Common myeloid progenitor, CD34-positive (primary cell): ENCODE measurements at regions not wholly inside any gene's neighbourhood (a gene's known extent, or its start where the extent isn't known, plus 50 kb on each side); places are given as distances from the start of the nearest gene placed in this dataset.

Experiments used
- CTCF ChIA-PET: fragments of 350-600 bp; sonication (Branson Sonifier 250); formaldehyde crosslinking; loops from one replicate; lab custom pipeline; 2021; ENCODE audit warnings: antibody characterized with exemption; lab: Charles Lee
- POLR2A ChIA-PET: fragments of 350-600 bp; sonication (Branson Sonifier 250); formaldehyde crosslinking; loops from one replicate; lab custom pipeline; 2021; ENCODE audit warnings: antibody characterized with exemption; lab: Charles Lee
- DNase-seq, 3 donors: peaks; one replicate each; pipeline versions ENCODE4 v3.0.0 to v3.0.0-alpha.2; 2013
- H3K27ac ChIP-seq, 2 experiments: 1 replicate in 1 of 2; 2 replicates in 1 of 2; pipeline ENCODE4 v1.7.0; 2013; ENCODE audit warnings: inconsistent platforms in 2 of 2, low read length in 2 of 2, mild to moderate bottlenecking in 2 of 2, low read depth in 1 of 2, moderate library complexity in 1 of 2; ENCODE audit not compliant: severe bottlenecking in 2 of 2, insufficient read depth in 1 of 2, poor library complexity in 1 of 2
- H3K27me3 ChIP-seq, 5 experiments: replicated peaks in 2 of 5; 1 replicate in 3 of 5; 2 replicates in 2 of 5; pipeline versions ENCODE4 v1.6.1 to v1.7.0; 2013; ENCODE audit warnings: low read length in 4 of 5, mild to moderate bottlenecking in 2 of 5, moderate library complexity in 2 of 5, inconsistent platforms in 1 of 5; ENCODE audit not compliant: insufficient read depth in 5 of 5, control insufficient read depth in 4 of 5
- H3K36me3 ChIP-seq, 4 experiments: 1 replicate in 2 of 4; 2 replicates in 2 of 4; pipeline versions ENCODE4 v1.6.1 to v1.7.0; 2013; ENCODE audit warnings: low read length in 3 of 4, control low read depth in 1 of 4, mild to moderate bottlenecking in 1 of 4; ENCODE audit not compliant: control insufficient read depth in 4 of 4, insufficient read depth in 4 of 4
- H3K4me1 ChIP-seq, 4 experiments: 1 replicate in 3 of 4; 2 replicates in 1 of 4; pipeline versions ENCODE4 v1.6.1 to v1.7.1; 2013; ENCODE audit warnings: low read length in 3 of 4, mild to moderate bottlenecking in 3 of 4, control low read depth in 1 of 4, inconsistent platforms in 1 of 4, moderate library complexity in 1 of 4; ENCODE audit not compliant: control insufficient read depth in 4 of 4, insufficient read depth in 4 of 4; ENCODE audit errors: control extremely low read depth in 1 of 4
- H3K4me3 ChIP-seq, 7 experiments: 1 replicate in 4 of 7; 2 replicates in 3 of 7; pipeline versions ENCODE4 v1.5.1 to v1.7.0; 2013; ENCODE audit warnings: mild to moderate bottlenecking in 7 of 7, low read length in 6 of 7, moderate library complexity in 6 of 7, inconsistent platforms in 2 of 7, low read depth in 2 of 7, control low read depth in 1 of 7; ENCODE audit not compliant: insufficient read depth in 4 of 7, control insufficient read depth in 1 of 7; ENCODE audit errors: extremely low read depth in 1 of 7
- H3K9me3 ChIP-seq, 5 experiments: 1 replicate in 4 of 5; 2 replicates in 1 of 5; pipeline versions ENCODE4 v1.6.1 to v1.7.1; 2013; ENCODE audit warnings: low read length in 4 of 5, mild to moderate bottlenecking in 2 of 5, inconsistent platforms in 1 of 5, low read depth in 1 of 5, moderate library complexity in 1 of 5; ENCODE audit not compliant: control insufficient read depth in 4 of 5, insufficient read depth in 2 of 5; ENCODE audit errors: control extremely low read depth in 1 of 5
- WGBS: methylation state at CpG from one replicate; pipeline ENCODE4 v1.1.5; 2013; ENCODE audit not compliant: insufficient coverage; 5-methylcytosine and 5-hydroxymethylcytosine counted together

GRCh38 chr17:13272296-13272695 is 254.5 kb upstream of the ELAC2 start:
- 100% methylated on average over 1 of the region's 4 CpGs for WGBS
- H3K9me3 ChIP-seq: no peaks in the 10 kb centered on the region
- POLR2A ChIA-PET: no interaction called here

GRCh38 chr17:13268791-13269595 is 251.2 kb upstream of the ELAC2 start:
- POLR2A ChIA-PET: no interaction called here
- Histone ChIP-seq H3K36me3 (no peaks in the 10 kb centered on the region), H3K4me1 (no peaks in the 10 kb centered on the region), H3K9me3 (no peaks in the 10 kb centered on the region), H3K27ac (no peak overlapping the region), H3K27me3 (peaks cover 0 to 5% (median 0%) of the 10 kb centered on the region in 5 experiments), H3K4me3 (no peak overlapping the region)
- 93% methylated on average over 6 of the region's 8 CpGs for WGBS
- DNase-seq: no peak
- CTCF ChIA-PET: no interaction called here

More at GRCh38 chr17:13272296-13272695, 254.5 kb upstream of the ELAC2 start:
- H3K27me3 ChIP-seq: peaks cover 0 to 5% (median 0%) of the 10 kb centered on the region in 5 experiments
- H3K36me3 ChIP-seq: no peaks in the 10 kb centered on the region
- no peaks in the 10 kb centered on the region for H3K4me1 ChIP-seq
- no peak overlapping the region for H3K27ac ChIP-seq
- CTCF ChIA-PET: no interaction called here
- no peak for DNase-seq
- H3K4me3 ChIP-seq: no peak overlapping the region

- Histone ChIP-seq H3K4me1 (no peaks in the 10 kb centered on the region), H3K36me3 (no peaks in the 10 kb centered on the region), H3K4me3 (no peak overlapping the region), H3K27ac (no peak overlapping the region), H3K9me3 (no peaks in the 10 kb centered on the region), H3K27me3 (peaks cover 0 to 5% (median 0%) of the 10 kb centered on the region in 5 experiments)
- WGBS: 48% methylated on average over 4 of the region's 7 CpGs
- ChIA-PET POLR2A (no interaction called here), CTCF (no interaction called here)
- no peak for DNase-seq
Observed at GRCh38 chr17:13266606-13267005, 248.8 kb upstream of the ELAC2 start.

GRCh38 chr17:13265311-13265710 is 247.5 kb upstream of the ELAC2 start:
- POLR2A ChIA-PET: no interaction called here
- peaks cover 0 to 5% (median 0%) of the 10 kb centered on the region in 5 experiments for H3K27me3 ChIP-seq
- no peak for DNase-seq
- H3K36me3 ChIP-seq: no peaks in the 10 kb centered on the region
- no peak overlapping the region for H3K27ac ChIP-seq
- 20% methylated on average over 1 of the region's 2 CpGs for WGBS
- no peaks in the 10 kb centered on the region for H3K9me3 ChIP-seq
- H3K4me1 ChIP-seq: no peaks in the 10 kb centered on the region
- H3K4me3 ChIP-seq: no peak overlapping the region
- CTCF ChIA-PET: no interaction called here

GRCh38 chr17:13263746-13264145 is 245.9 kb upstream of the ELAC2 start:
- DNase-seq: no peak
- WGBS: 100% methylated on average over 3 of the region's 4 CpGs
- Histone ChIP-seq H3K27ac (no peak overlapping the region), H3K36me3 (no peaks in the 10 kb centered on the region), H3K9me3 (no peaks in the 10 kb centered on the region), H3K27me3 (no peaks in the 10 kb centered on the region), H3K4me1 (no peaks in the 10 kb centered on the region), H3K4me3 (no peak overlapping the region)
- ChIA-PET POLR2A (interaction anchor here (0.6 kb wide), 1 partner anchor 1867 kb away, joined by 4 read pairs; no protein-coding TSS in a partner anchor), CTCF (no interaction called here)

GRCh38 chr17:13256545-13256944 is 238.7 kb upstream of the ELAC2 start:
- Histone ChIP-seq H3K9me3 (peaks cover 0 to 2% (median 0%) of the 10 kb centered on the region in 5 experiments), H3K4me3 (no peak overlapping the region), H3K36me3 (no peaks in the 10 kb centered on the region), H3K4me1 (no peaks in the 10 kb centered on the region), H3K27me3 (no peaks in the 10 kb centered on the region), H3K27ac (no peak overlapping the region)
- 100% methylated on average over 3 of the region's 3 CpGs for WGBS
- CTCF ChIA-PET: no interaction called here
- DNase-seq: no peak
- POLR2A ChIA-PET: no interaction called here

- H3K9me3 ChIP-seq: peaks cover 0 to 5% (median 0%) of the 10 kb centered on the region in 5 experiments
- no peaks in the 10 kb centered on the region for H3K36me3 ChIP-seq
- no peaks in the 10 kb centered on the region for H3K27me3 ChIP-seq
- POLR2A ChIA-PET: no interaction called here
- DNase-seq: no peak
- 100% methylated on average over 2 of the region's 3 CpGs for WGBS
- no peak overlapping the region for H3K4me3 ChIP-seq
- no peak overlapping the region for H3K27ac ChIP-seq
- CTCF ChIA-PET: no interaction called here
- no peaks in the 10 kb centered on the region for H3K4me1 ChIP-seq
Observed at GRCh38 chr17:13253733-13254410, 236.0 kb upstream of the ELAC2 start.
